Astrocyte of the spinal cord (primary cell): ENCODE measurements at regions not wholly inside any gene's neighbourhood (a gene's known extent, or its start where the extent isn't known, plus 50 kb on each side); places are given as distances from the start of the nearest gene placed in this dataset.
A peak's percentile ranks its signal among the peaks of the same experiment; 100 is the strongest.
"Not testable (repeated sequence)": the region's sequence is repeated elsewhere in the genome, so short reads cannot be mapped to it uniquely, and the experiment has no call there.

ENCODE experiments used
- DNase-seq: peaks from one replicate; pipeline ENCODE4 v3.0.0; 2011; ENCODE audit warnings: low read depth, low spot score
- H3K4me3 ChIP-seq: 2 replicates; pipeline ENCODE4 v1.5.1; 2011; ENCODE audit warnings: low read depth, mild to moderate bottlenecking, low read length, moderate library complexity
- CTCF ChIP-seq: IDR thresholded peaks from 2 replicates; pipeline ENCODE4 v1.5.1; 2012; ENCODE audit warnings: low read depth, mild to moderate bottlenecking, low read length, inconsistent platforms
- in situ Hi-C: cut with HindIII; loops from 2 replicates; pipeline ENCODE4 v1.10.0; 2017; ENCODE audit warnings: low sequenced_read_pairs

- in situ Hi-C loops, result no loop called here
- no peak for TF ChIP-seq CTCF
Measured at GRCh38 chr5:10894445-10895054, 133.5 kb upstream of the DAP start.

DNA sequence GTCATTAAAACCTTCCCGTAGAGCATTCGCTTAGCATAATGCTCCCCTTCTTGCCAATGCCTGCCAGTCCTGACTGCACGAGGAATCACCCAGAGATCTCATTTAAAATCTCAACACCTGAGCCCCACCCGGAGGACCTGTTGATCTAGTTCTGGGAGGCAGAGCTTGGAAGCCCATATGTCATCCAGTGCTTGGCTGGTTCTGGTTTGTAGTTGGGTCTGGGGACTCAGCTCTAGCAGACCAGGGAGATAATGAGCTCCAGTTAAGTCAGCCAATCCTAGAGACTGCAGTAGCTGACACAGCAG, 131.8 kb upstream of the DAP start:
- no peak for TF ChIP-seq CTCF
- no peak for DNase-seq
- H3K4me3 ChIP-seq, result no peak overlapping the region
- in situ Hi-C loops, result no loop called here

More at GRCh38 chr5:10894445-10895054, 133.5 kb upstream of the DAP start:
- no peak for DNase-seq
- H3K4me3 ChIP-seq, result no peak overlapping the region

GRCh38 chr5:10892147-10892910, 131.3 kb upstream of the DAP start:
- H3K4me3 ChIP-seq, result no peak overlapping the region
- in situ Hi-C loops, result no loop called here
- TF ChIP-seq CTCF, result no peak
- no peak for DNase-seq

DNA sequence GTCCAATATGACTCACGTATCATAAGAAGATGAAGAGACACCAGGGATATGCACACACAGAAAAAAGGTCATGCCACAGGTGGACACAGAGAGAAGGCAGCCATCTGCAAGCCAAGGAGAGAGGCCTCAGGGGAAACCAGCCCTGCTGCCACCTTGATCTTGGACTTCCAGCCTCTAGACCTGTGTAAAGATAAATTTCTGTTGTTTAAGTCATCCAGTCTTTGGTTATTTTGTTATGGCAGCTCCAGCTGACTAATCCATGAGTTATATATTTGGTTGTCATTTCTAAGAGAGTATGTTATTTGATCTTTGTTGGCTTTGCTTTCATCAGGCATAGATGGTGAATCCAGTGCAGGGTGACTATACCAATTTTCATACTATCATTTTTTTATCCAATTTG, 130.2 kb upstream of the DAP start:
- no peak for DNase-seq
- no peak overlapping the region for H3K4me3 ChIP-seq
- no peak for TF ChIP-seq CTCF
- in situ Hi-C loops, result no loop called here

- no peak for DNase-seq
- in situ Hi-C loops, result no loop called here
- no peak for TF ChIP-seq CTCF
- H3K4me3 ChIP-seq, result no peak overlapping the region
Measured at GRCh38 chr5:10886497-10886896, 125.5 kb upstream of the DAP start.

DNA sequence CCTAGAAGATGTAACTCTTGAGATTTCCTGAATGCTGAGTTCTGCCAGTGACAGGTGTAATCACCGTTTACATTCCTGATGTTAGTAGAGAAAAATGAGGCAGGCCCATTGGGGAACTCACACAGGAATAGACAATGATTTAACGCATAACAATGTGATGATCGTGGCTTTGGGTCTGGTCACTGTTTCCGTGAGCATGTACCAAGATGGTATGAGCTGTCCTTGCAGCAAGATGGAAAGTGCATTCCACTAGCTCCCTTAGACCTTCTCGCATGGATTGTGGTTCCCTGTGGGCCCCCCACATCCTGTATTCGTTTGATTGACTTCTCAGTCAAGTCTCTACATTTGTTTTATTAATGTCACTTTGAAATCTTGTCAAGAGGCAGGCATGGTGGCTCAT, 124.0 kb upstream of the DAP start:
- in situ Hi-C loops, result no loop called here
- peak; percentile 42 for DNase-seq
- TF ChIP-seq CTCF, result no peak
- no peak overlapping the region for H3K4me3 ChIP-seq

- H3K4me3 ChIP-seq, in situ Hi-C loops, DNase-seq: not testable (repeated sequence)
Measured at GRCh38 chr5:10883945-10884344, 122.9 kb upstream of the DAP start.
